Keratinocyte (primary cell): ENCODE measurements at regions not wholly inside any gene's neighbourhood (a gene's known extent, or its start where the extent isn't known, plus 50 kb on each side); places are given as distances from the start of the nearest gene placed in this dataset.

ENCODE experiments used
- CTCF ChIP-seq, 3 experiments: IDR thresholded peaks in 1 of 3; conservative IDR thresholded peaks in 1 of 3; optimal IDR thresholded peaks in 1 of 3; 2 replicates in 2 of 3; 3 replicates in 1 of 3; pipeline versions ENCODE3 to v1.5.1; 2011; ENCODE audit warnings: low read length in 3 of 3, mild to moderate bottlenecking in 3 of 3, moderate library complexity in 2 of 3, control low read depth in 1 of 3, inconsistent platforms in 1 of 3; ENCODE audit not compliant: insufficient read depth in 2 of 3; ENCODE audit errors: extremely low read depth in 1 of 3
- EZH2 ChIP-seq: IDR thresholded peaks from one replicate; pipeline ENCODE4 v1.6.1; 2012; ENCODE audit warnings: inconsistent platforms, mild to moderate bottlenecking, low read length, moderate library complexity

- no peak for TF ChIP-seq CTCF (optimal IDR thresholded peaks at IDR 0.05 in 1 of 3, IDR thresholded peaks at IDR 0.05 in 1 of 3, conservative IDR thresholded peaks at IDR 0.05 in 1 of 3; ENCODE audit: extremely low read depth in 1 of 3, insufficient read depth in 2 of 3, low read length in 3 of 3)
- TF ChIP-seq EZH2, result no peak
Measured at GRCh38 chr6:78487401-78487800, 379.9 kb upstream of the IRAK1BP1 start.
